A549 (cell line): ENCODE measurements at regions not wholly inside any gene's neighbourhood (a gene's known extent, or its start where the extent isn't known, plus 50 kb on each side); places are given as distances from the start of the nearest gene placed in this dataset.

Experiments used
- ESRRA ChIP-seq: fragments of 150-350 bp; IDR thresholded peaks from 2 replicates; pipeline ENCODE4 v1.6.1; 2014; ENCODE audit warnings: mild to moderate bottlenecking, low read length, borderline replicate concordance
- RAD21 ChIP-seq, 2 experiments: fragments of >200 bp in 1 of 2; sonication (Bioruptor Twin) in 1 of 2; formaldehyde crosslinking in 1 of 2; IDR thresholded peaks in 1 of 2; conservative IDR thresholded peaks in 1 of 2; 2 replicates in 1 of 2; 3 replicates in 1 of 2; pipeline ENCODE4 v1.6.1; 2012 to 2018; ENCODE audit warnings: inconsistent platforms in 1 of 2
- TF ChIP-seq, protein P1 (sequence below): fragments of >200 bp; sonication (Bioruptor Twin); formaldehyde crosslinking; IDR thresholded peaks from 3 replicates; pipeline ENCODE4 v1.5.1; 2016

GRCh38 chr7:114109721-114110120 is 190.9 kb upstream of the PPP1R3A start:
- TF ChIP-seq, protein P1, sequence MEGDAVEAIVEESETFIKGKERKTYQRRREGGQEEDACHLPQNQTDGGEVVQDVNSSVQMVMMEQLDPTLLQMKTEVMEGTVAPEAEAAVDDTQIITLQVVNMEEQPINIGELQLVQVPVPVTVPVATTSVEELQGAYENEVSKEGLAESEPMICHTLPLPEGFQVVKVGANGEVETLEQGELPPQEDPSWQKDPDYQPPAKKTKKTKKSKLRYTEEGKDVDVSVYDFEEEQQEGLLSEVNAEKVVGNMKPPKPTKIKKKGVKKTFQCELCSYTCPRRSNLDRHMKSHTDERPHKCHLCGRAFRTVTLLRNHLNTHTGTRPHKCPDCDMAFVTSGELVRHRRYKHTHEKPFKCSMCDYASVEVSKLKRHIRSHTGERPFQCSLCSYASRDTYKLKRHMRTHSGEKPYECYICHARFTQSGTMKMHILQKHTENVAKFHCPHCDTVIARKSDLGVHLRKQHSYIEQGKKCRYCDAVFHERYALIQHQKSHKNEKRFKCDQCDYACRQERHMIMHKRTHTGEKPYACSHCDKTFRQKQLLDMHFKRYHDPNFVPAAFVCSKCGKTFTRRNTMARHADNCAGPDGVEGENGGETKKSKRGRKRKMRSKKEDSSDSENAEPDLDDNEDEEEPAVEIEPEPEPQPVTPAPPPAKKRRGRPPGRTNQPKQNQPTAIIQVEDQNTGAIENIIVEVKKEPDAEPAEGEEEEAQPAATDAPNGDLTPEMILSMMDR, result no peak
- no peak for TF ChIP-seq ESRRA
- TF ChIP-seq RAD21 (conservative IDR thresholded peaks at IDR 0.05 in 1 of 2, IDR thresholded peaks at IDR 0.05 in 1 of 2), result no peak
